T follicular helper cell (primary cell): ENCODE measurements at regions not wholly inside any gene's neighbourhood (a gene's known extent, or its start where the extent isn't known, plus 50 kb on each side); places are given as distances from the start of the nearest gene placed in this dataset.
"Not testable (repeated sequence)": the region's sequence is repeated elsewhere in the genome, so short reads cannot be mapped to it uniquely, and the experiment has no call there.

Source experiments
- DNase-seq: peaks from one replicate; pipeline ENCODE4 v3.0.0-alpha.2; 2020; ENCODE audit warnings: low read depth

- not testable (repeated sequence) for DNase-seq
Measured at GRCh38 chr3:177457204-177457603, 259.9 kb upstream of the TBL1XR1 start.

GRCh38 chr3:177459401-177459800 is 262.1 kb upstream of the TBL1XR1 start:
- no peak for DNase-seq

- DNase-seq = no peak
Measured at GRCh38 chr3:177460047-177460446, 262.8 kb upstream of the TBL1XR1 start.

- no peak for DNase-seq
Measured at GRCh38 chr3:177461765-177462164, 264.5 kb upstream of the TBL1XR1 start.

- DNase-seq = not testable (repeated sequence)
Measured at GRCh38 chr3:177463341-177463740, 266.1 kb upstream of the TBL1XR1 start.

GRCh38 chr3:177463863-177464262 is 266.6 kb upstream of the TBL1XR1 start:
- no peak for DNase-seq

GRCh38 chr3:177464392-177465256 is 267.3 kb upstream of the TBL1XR1 start:
- no peak for DNase-seq

GRCh38 chr3:177465257-177465642 is 268.0 kb upstream of the TBL1XR1 start:
- DNase-seq = no peak

- DNase-seq = no peak
Measured at GRCh38 chr3:177466074-177466473, 268.8 kb upstream of the TBL1XR1 start.

- DNase-seq = not testable (repeated sequence)
Measured at GRCh38 chr3:177466622-177467021, 269.3 kb upstream of the TBL1XR1 start.

GRCh38 chr3:177467247-177467985 is 270.1 kb upstream of the TBL1XR1 start:
- no peak for DNase-seq

- no peak for DNase-seq
Measured at GRCh38 chr3:177468331-177468730, 271.0 kb upstream of the TBL1XR1 start.

- DNase-seq = no peak
Measured at GRCh38 chr3:177468816-177469215, 271.5 kb upstream of the TBL1XR1 start.

- no peak for DNase-seq
Measured at GRCh38 chr3:177469216-177469615, 271.9 kb upstream of the TBL1XR1 start.

GRCh38 chr3:177470197-177470941 is 273.1 kb upstream of the TBL1XR1 start:
- DNase-seq = no peak

GRCh38 chr3:177471733-177472480 is 274.6 kb upstream of the TBL1XR1 start:
- DNase-seq = no peak

GRCh38 chr3:177473184-177473583 is 275.9 kb upstream of the TBL1XR1 start:
- DNase-seq = no peak

GRCh38 chr3:177473903-177474302 is 276.6 kb upstream of the TBL1XR1 start:
- no peak for DNase-seq

- DNase-seq = no peak
Measured at GRCh38 chr3:177474652-177475355, 277.5 kb upstream of the TBL1XR1 start.

GRCh38 chr3:177475356-177475665 is 278.0 kb upstream of the TBL1XR1 start:
- no peak for DNase-seq

- no peak for DNase-seq
Measured at GRCh38 chr3:177476495-177476894, 279.2 kb upstream of the TBL1XR1 start.
